GM23248 (cell line): ENCODE measurements at regions not wholly inside any gene's neighbourhood (a gene's known extent, or its start where the extent isn't known, plus 50 kb on each side); places are given as distances from the start of the nearest gene placed in this dataset.
A peak's percentile ranks its signal among the peaks of the same experiment; 100 is the strongest.

Source experiments
- DNase-seq: peaks from one replicate; pipeline ENCODE4 v3.0.0-alpha.2; 2015
- H2AFZ ChIP-seq: fragments of 200-600 bp; sonication (generic); 2 replicates; pipeline ENCODE4 v1.6.1; 2016; ENCODE audit warnings: antibody characterized with exemption
- H3F3A ChIP-seq: fragments of 200-600 bp; sonication (generic); 2 replicates; pipeline ENCODE4 v1.6.1; 2016; ENCODE audit warnings: mild to moderate bottlenecking, antibody characterized with exemption, mixed run types; ENCODE audit not compliant: insufficient read depth
- H3K27ac ChIP-seq: fragments of 200-600 bp; sonication (generic); 2 replicates; pipeline ENCODE4 v1.5.1; 2016; ENCODE audit warnings: mild to moderate bottlenecking
- H3K27me3 ChIP-seq: fragments of 200-600 bp; sonication (generic); replicated peaks from 2 replicates; pipeline ENCODE4 v1.6.1; 2016; ENCODE audit warnings: mild to moderate bottlenecking; ENCODE audit not compliant: insufficient read depth
- H3K36me3 ChIP-seq: fragments of 200-600 bp; sonication (generic); 2 replicates; pipeline ENCODE4 v1.6.1; 2016; ENCODE audit warnings: low read depth, mild to moderate bottlenecking
- H3K4me1 ChIP-seq: fragments of 200-600 bp; sonication (generic); 2 replicates; pipeline ENCODE4 v1.6.1; 2016; ENCODE audit warnings: mild to moderate bottlenecking; ENCODE audit not compliant: insufficient read depth
- H3K4me2 ChIP-seq: fragments of 200-600 bp; sonication (generic); one replicate; pipeline ENCODE4 v1.6.1; 2016; ENCODE audit warnings: mild to moderate bottlenecking; ENCODE audit not compliant: unreplicated experiment
- H3K4me3 ChIP-seq: fragments of 200-600 bp; sonication (generic); 2 replicates; pipeline ENCODE4 v1.5.1; 2016; ENCODE audit warnings: mild to moderate bottlenecking
- H3K79me2 ChIP-seq: fragments of 200-600 bp; sonication (generic); 2 replicates; pipeline ENCODE4 v1.6.1; 2016; ENCODE audit warnings: mild to moderate bottlenecking; ENCODE audit not compliant: insufficient read depth
- H3K9ac ChIP-seq: fragments of 200-600 bp; sonication (generic); 2 replicates; pipeline ENCODE4 v1.6.1; 2016; ENCODE audit warnings: mild to moderate bottlenecking
- H3K9me2 ChIP-seq: fragments of 200-600 bp; sonication (generic); 2 replicates; pipeline ENCODE4 v1.6.1; 2016; ENCODE audit warnings: mixed run types, mild to moderate bottlenecking, moderate library complexity; ENCODE audit not compliant: insufficient read depth
- H3K9me3 ChIP-seq: fragments of 200-600 bp; sonication (generic); one replicate; pipeline ENCODE4 v1.6.1; 2017; ENCODE audit warnings: low read depth
- H4K20me1 ChIP-seq: fragments of 200-600 bp; sonication (generic); 2 replicates; pipeline ENCODE4 v1.6.0; 2016; ENCODE audit not compliant: insufficient read depth
- EZH2 ChIP-seq: fragments of 200-600 bp; sonication (generic); IDR thresholded peaks from 2 replicates; pipeline ENCODE4 v1.6.1; 2018; ENCODE audit warnings: antibody characterized with exemption, mild to moderate bottlenecking; ENCODE audit not compliant: insufficient read depth, poor library complexity, severe bottlenecking
- EZH2phosphoT487 ChIP-seq: fragments of 200-600 bp; sonication (generic); IDR thresholded peaks from 2 replicates; pipeline ENCODE4 v1.6.1; 2018; ENCODE audit warnings: antibody characterized with exemption, moderate library complexity, mild to moderate bottlenecking, low read depth; ENCODE audit not compliant: insufficient read depth
- WGBS, 2 experiments: methylation state at CpG; one replicate each; pipeline ENCODE4 v1.1.6; 2015 to 2017; ENCODE audit warnings: low lambda C conversion rate in 2 of 2, low coverage in 1 of 2; ENCODE audit errors: missing lambda C conversion rate in 2 of 2; 5-methylcytosine and 5-hydroxymethylcytosine counted together
- in situ Hi-C: fragments of 300-500 bp; cut with MboI; formaldehyde crosslinking; loops from 2 replicates; pipeline ENCODE4 v1.15.0; 2020

- Histone ChIP-seq H3K9me3 (no peaks in the 10 kb centered on the region), H3K27me3 (peaks cover 20% of the 10 kb centered on the region; the same call in 1 of the 2 replicates), H2AFZ (no peak overlapping the region), H3K4me3 (no peak overlapping the region), H3F3A (no peaks in the 10 kb centered on the region), H3K27ac (no peak overlapping the region), H3K36me3 (no peaks in the 10 kb centered on the region), H3K9ac (no peak overlapping the region), H4K20me1 (no peaks in the 10 kb centered on the region), H3K4me2 (peak overlapping the region; percentile 9), H3K4me1 (0 out of 2 replicates have a peak, but pooled peaks cover 5% of the 10 kb centered on the region), H3K79me2 (no peaks in the 10 kb centered on the region), H3K9me2 (no peaks in the 10 kb centered on the region)
- in situ Hi-C loops: no loop called here
- no peak for TF ChIP-seq EZH2
- no peak for TF ChIP-seq EZH2phosphoT487
- 67% methylated on average over 1 of the region's 1 CpG for WGBS, 2 experiments
- no peak for DNase-seq
Observed at GRCh38 chr2:204066051-204066450, 129.5 kb downstream of the ICOS start.

GRCh38 chr2:204069804-204070203 is 133.2 kb downstream of the ICOS start:
- H3K9me2 ChIP-seq: no peaks in the 10 kb centered on the region
- peaks cover 10% of the 10 kb centered on the region; the same call in 1 of the 2 replicates for H3K4me1 ChIP-seq
- no peaks in the 10 kb centered on the region for H3K36me3 ChIP-seq
- H3K9me3 ChIP-seq: no peaks in the 10 kb centered on the region
- no peak overlapping the region for H3K9ac ChIP-seq
- no peaks in the 10 kb centered on the region for H3F3A ChIP-seq
- TF ChIP-seq EZH2 (no peak), EZH2phosphoT487 (no peak)
- H3K27ac ChIP-seq: no peak overlapping the region
- H4K20me1 ChIP-seq: no peaks in the 10 kb centered on the region
- peaks cover 16% of the 10 kb centered on the region for H3K27me3 ChIP-seq
- H3K79me2 ChIP-seq: no peaks in the 10 kb centered on the region
- DNase-seq: no peak
- 58 to 65% methylated on average over 7 of the region's 7 CpGs for WGBS, 2 experiments
- no peak overlapping the region for H2AFZ ChIP-seq
- in situ Hi-C loops: no loop called here
- H3K4me3 ChIP-seq: no peak overlapping the region
- no peak overlapping the region for H3K4me2 ChIP-seq

- TF ChIP-seq EZH2phosphoT487 (no peak), EZH2 (no peak)
- in situ Hi-C loops: no loop called here
- 71 to 73% methylated on average over 8 of the region's 8 CpGs for WGBS, 2 experiments
- Histone ChIP-seq H3F3A (no peaks in the 10 kb centered on the region), H4K20me1 (no peaks in the 10 kb centered on the region), H2AFZ (no peak overlapping the region), H3K4me3 (no peak overlapping the region), H3K4me2 (no peak overlapping the region), H3K9me3 (no peaks in the 10 kb centered on the region), H3K27me3 (peaks cover 35% of the 10 kb centered on the region), H3K36me3 (no peaks in the 10 kb centered on the region), H3K4me1 (peaks cover 5% of the 10 kb centered on the region; the same call in 1 of the 2 replicates), H3K79me2 (no peaks in the 10 kb centered on the region), H3K27ac (no peak overlapping the region), H3K9ac (no peak overlapping the region), H3K9me2 (no peaks in the 10 kb centered on the region)
- peak; percentile 16 for DNase-seq
Observed at GRCh38 chr2:204072443-204073324, 136.1 kb downstream of the ICOS start.

GRCh38 chr2:204074456-204074855 is 137.9 kb downstream of the ICOS start:
- H3K9me2 ChIP-seq: no peaks in the 10 kb centered on the region
- H3K4me1 ChIP-seq: peaks cover 5% of the 10 kb centered on the region; the same call in 1 of the 2 replicates
- H3K4me2 ChIP-seq: no peak overlapping the region
- TF ChIP-seq EZH2phosphoT487 (0 out of 2 replicates have a peak, but pooled peaks have one; percentile 52), EZH2 (no peak)
- no peak overlapping the region for H3K27ac ChIP-seq
- H3K9ac ChIP-seq: no peak overlapping the region
- in situ Hi-C loops: no loop called here
- H3K79me2 ChIP-seq: no peaks in the 10 kb centered on the region
- no peak overlapping the region for H3K4me3 ChIP-seq
- peak; percentile 65 for DNase-seq
- H3K36me3 ChIP-seq: no peaks in the 10 kb centered on the region
- H2AFZ ChIP-seq: no peak overlapping the region
- WGBS, 2 experiments: 0 to 5% methylated on average over 1 of the region's 1 CpG
- no peaks in the 10 kb centered on the region for H4K20me1 ChIP-seq
- no peaks in the 10 kb centered on the region for H3F3A ChIP-seq
- no peaks in the 10 kb centered on the region for H3K9me3 ChIP-seq
- peaks cover 30% of the 10 kb centered on the region for H3K27me3 ChIP-seq
